ENCODE measurements at regions not wholly inside any gene's neighbourhood (a gene's known extent, or its start where the extent isn't known, plus 50 kb on each side); places are given as distances from the start of the nearest gene placed in this dataset.

DNA sequence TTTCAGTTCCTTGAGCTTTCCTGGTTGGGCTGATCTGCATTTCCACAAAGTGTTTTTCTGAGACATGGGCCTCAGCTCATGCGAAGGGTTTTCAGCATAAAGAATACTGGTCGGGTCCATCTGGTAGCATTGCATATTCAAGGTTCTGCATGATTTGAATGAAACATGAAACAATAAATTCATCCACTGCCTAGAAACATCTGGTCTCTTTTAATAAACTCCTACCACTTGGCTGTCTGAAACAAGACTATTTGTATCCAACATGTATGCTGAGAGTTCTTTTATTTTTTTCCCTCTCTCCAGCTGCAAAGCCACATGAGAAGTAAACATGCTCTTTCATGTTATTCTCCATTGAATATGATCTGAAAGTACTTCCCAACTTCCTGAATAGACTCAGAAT, 314.9 kb upstream of the SOX11 start:
- no peak overlapping the region for H2BK5ac ChIP-seq (ENCODE audit: low read length)
- H3K79me1 ChIP-seq (ENCODE audit: low read depth, low read length), result no peaks in the 10 kb centered on the region
- no CpG with 5 or more reads among the region's 2 CpGs for WGBS, 2 donors (ENCODE audit: extremely low coverage in 2 of 2, insufficient read length in 2 of 2, insufficient replicate concordance in 1 of 2)
- H3K36me3 ChIP-seq (replicated peaks in 1 of 2; ENCODE audit: control insufficient read depth in 2 of 2, insufficient read depth in 2 of 2, low read length in 2 of 2), result no peaks in the 10 kb centered on the region
- H3K23ac ChIP-seq (ENCODE audit: low read depth, low read length, poor library complexity), result no peak overlapping the region
- H4K91ac ChIP-seq (ENCODE audit: low read depth, low read length, poor library complexity), result no peak overlapping the region
- H2AK5ac ChIP-seq (ENCODE audit: low read depth, low read length), result no peak overlapping the region
- H2BK15ac ChIP-seq (ENCODE audit: low read length), result no peak overlapping the region
- H3K27me3 ChIP-seq (ENCODE audit: control insufficient read depth in 3 of 3, insufficient read depth in 3 of 3, low read depth in 1 of 3, low read length in 3 of 3), result no peaks in the 10 kb centered on the region
- H3K4me2 ChIP-seq (ENCODE audit: insufficient read depth, low read length, poor library complexity, severe bottlenecking), result no peak overlapping the region
- no peak overlapping the region for H3K18ac ChIP-seq (ENCODE audit: low read length)
- H2BK120ac ChIP-seq (ENCODE audit: low read depth, low read length), result no peak overlapping the region
- peaks cover 9 to 16% of the 10 kb centered on the region in 2 donors for H3K4me1 ChIP-seq (ENCODE audit: control insufficient read depth in 2 of 2, insufficient read depth in 1 of 2, low read depth in 1 of 2, low read length in 2 of 2)
- no peak overlapping the region for H3K4me3 ChIP-seq (ENCODE audit: low read length in 2 of 2)
- no peak overlapping the region for H2AFZ ChIP-seq (ENCODE audit: low read length)
- H3K27ac ChIP-seq (replicated peaks; ENCODE audit: low read length), result no peak overlapping the region
- no peak overlapping the region for H3K4ac ChIP-seq (ENCODE audit: low read length)
- peaks cover 0 to 1% of the 10 kb centered on the region in 2 donors for H3K9me3 ChIP-seq (replicated peaks in 1 of 2; ENCODE audit: control insufficient read depth in 2 of 2, insufficient read depth in 1 of 2, low read depth in 1 of 2, low read length in 2 of 2)
- no peak overlapping the region for H3K14ac ChIP-seq (ENCODE audit: low read length)
- DNase-seq (ENCODE audit: low spot score), result no peak
- no peak overlapping the region for H4K8ac ChIP-seq (ENCODE audit: low read depth, low read length)
- H3K9ac ChIP-seq (ENCODE audit: low read depth, low read length, poor library complexity), result no peak overlapping the region
- no peak overlapping the region for H2BK12ac ChIP-seq (ENCODE audit: low read length)

DNA sequence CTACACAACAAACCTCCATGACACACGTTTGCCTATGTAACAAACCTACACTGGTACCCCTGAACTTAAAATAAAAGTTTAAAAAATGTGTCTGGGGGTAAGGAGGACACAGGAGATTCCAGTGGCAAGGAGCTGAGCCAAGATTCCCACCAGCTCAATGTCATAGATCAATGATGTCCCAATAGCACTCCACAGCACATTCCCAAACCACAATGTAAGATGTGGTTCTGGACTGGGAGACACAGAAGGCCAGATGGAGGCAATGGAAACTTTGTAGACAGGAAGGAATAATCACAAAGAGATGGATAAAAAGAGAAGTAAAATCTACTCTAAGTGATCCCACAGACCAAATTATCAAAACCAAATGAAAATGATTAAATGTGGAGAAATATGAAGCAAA, 312.4 kb upstream of the SOX11 start:
- no peak overlapping the region for H3K4me2 ChIP-seq (ENCODE audit: insufficient read depth, low read length, poor library complexity, severe bottlenecking)
- no peak overlapping the region for H2BK120ac ChIP-seq (ENCODE audit: low read depth, low read length)
- H2BK12ac ChIP-seq (ENCODE audit: low read length), result no peak overlapping the region
- no peaks in the 10 kb centered on the region for H3K27me3 ChIP-seq (ENCODE audit: control insufficient read depth in 3 of 3, insufficient read depth in 3 of 3, low read depth in 1 of 3, low read length in 3 of 3)
- no peak overlapping the region for H3K23ac ChIP-seq (ENCODE audit: low read depth, low read length, poor library complexity)
- H2AK5ac ChIP-seq (ENCODE audit: low read depth, low read length), result no peak overlapping the region
- no peak overlapping the region for H3K27ac ChIP-seq (replicated peaks; ENCODE audit: low read length)
- no peak overlapping the region for H4K91ac ChIP-seq (ENCODE audit: low read depth, low read length, poor library complexity)
- no peak overlapping the region for H3K18ac ChIP-seq (ENCODE audit: low read length)
- H3K9ac ChIP-seq (ENCODE audit: low read depth, low read length, poor library complexity), result no peak overlapping the region
- no peaks in the 10 kb centered on the region for H3K79me1 ChIP-seq (ENCODE audit: low read depth, low read length)
- H3K36me3 ChIP-seq (replicated peaks in 1 of 2; ENCODE audit: control insufficient read depth in 2 of 2, insufficient read depth in 2 of 2, low read length in 2 of 2), result no peaks in the 10 kb centered on the region
- peaks cover 3 to 4% of the 10 kb centered on the region in 2 donors for H3K4me1 ChIP-seq (ENCODE audit: control insufficient read depth in 2 of 2, insufficient read depth in 1 of 2, low read depth in 1 of 2, low read length in 2 of 2)
- H3K4me3 ChIP-seq (ENCODE audit: low read length in 2 of 2), result no peak overlapping the region
- H2BK5ac ChIP-seq (ENCODE audit: low read length), result no peak overlapping the region
- H3K9me3 ChIP-seq (replicated peaks in 1 of 2; ENCODE audit: control insufficient read depth in 2 of 2, insufficient read depth in 1 of 2, low read depth in 1 of 2, low read length in 2 of 2), result peaks cover 0 to 1% of the 10 kb centered on the region in 2 donors
- no peak overlapping the region for H3K14ac ChIP-seq (ENCODE audit: low read length)
- no CpG with 5 or more reads among the region's 1 CpG for WGBS, 2 donors (ENCODE audit: extremely low coverage in 2 of 2, insufficient read length in 2 of 2, insufficient replicate concordance in 1 of 2)
- H2BK15ac ChIP-seq (ENCODE audit: low read length), result no peak overlapping the region
- H2AFZ ChIP-seq (ENCODE audit: low read length), result no peak overlapping the region
- no peak overlapping the region for H3K4ac ChIP-seq (ENCODE audit: low read length)
- no peak overlapping the region for H4K8ac ChIP-seq (ENCODE audit: low read depth, low read length)
- no peak for DNase-seq (ENCODE audit: low spot score)

DNA sequence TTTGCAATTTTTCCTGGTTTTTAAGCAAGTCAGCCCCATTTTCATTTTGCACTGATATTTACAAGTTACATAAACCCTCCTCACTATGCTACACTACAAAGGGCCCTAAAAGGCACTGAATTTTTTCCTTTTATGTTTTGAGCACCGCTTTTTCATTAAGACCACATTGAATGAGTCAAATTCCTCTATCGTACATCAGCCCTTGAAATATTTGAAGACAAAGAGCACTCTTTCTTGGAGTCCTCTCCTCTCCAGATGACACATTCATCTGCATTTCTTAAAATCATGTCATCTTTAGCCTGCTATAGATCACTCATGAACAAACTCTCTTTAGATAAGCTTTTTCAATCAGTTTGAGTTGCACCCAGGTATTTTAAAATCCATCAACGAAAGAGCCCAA, 306.6 kb upstream of the SOX11 start:
- no CpG with 5 or more reads among the region's 3 CpGs for WGBS, 2 donors (ENCODE audit: extremely low coverage in 2 of 2, insufficient read length in 2 of 2, insufficient replicate concordance in 1 of 2)
- H2AFZ ChIP-seq (ENCODE audit: low read length), result no peak overlapping the region
- peaks cover 0 to 8% of the 10 kb centered on the region in 2 donors for H3K4me1 ChIP-seq (ENCODE audit: control insufficient read depth in 2 of 2, insufficient read depth in 1 of 2, low read depth in 1 of 2, low read length in 2 of 2)
- no peak overlapping the region for H3K4me3 ChIP-seq (ENCODE audit: low read length in 2 of 2)
- no peak overlapping the region for H3K4me2 ChIP-seq (ENCODE audit: insufficient read depth, low read length, poor library complexity, severe bottlenecking)
- no peak overlapping the region for H2BK5ac ChIP-seq (ENCODE audit: low read length)
- H3K14ac ChIP-seq (ENCODE audit: low read length), result no peak overlapping the region
- H4K8ac ChIP-seq (ENCODE audit: low read depth, low read length), result no peak overlapping the region
- H3K27me3 ChIP-seq (ENCODE audit: control insufficient read depth in 3 of 3, insufficient read depth in 3 of 3, low read depth in 1 of 3, low read length in 3 of 3), result no peaks in the 10 kb centered on the region
- H3K18ac ChIP-seq (ENCODE audit: low read length), result no peak overlapping the region
- no peak overlapping the region for H3K9ac ChIP-seq (ENCODE audit: low read depth, low read length, poor library complexity)
- H2BK120ac ChIP-seq (ENCODE audit: low read depth, low read length), result no peak overlapping the region
- H4K91ac ChIP-seq (ENCODE audit: low read depth, low read length, poor library complexity), result no peak overlapping the region
- no peak overlapping the region for H2BK12ac ChIP-seq (ENCODE audit: low read length)
- no peak overlapping the region for H2BK15ac ChIP-seq (ENCODE audit: low read length)
- H3K23ac ChIP-seq (ENCODE audit: low read depth, low read length, poor library complexity), result no peak overlapping the region
- H2AK5ac ChIP-seq (ENCODE audit: low read depth, low read length), result no peak overlapping the region
- no peaks in the 10 kb centered on the region for H3K36me3 ChIP-seq (replicated peaks in 1 of 2; ENCODE audit: control insufficient read depth in 2 of 2, insufficient read depth in 2 of 2, low read length in 2 of 2)
- H3K4ac ChIP-seq (ENCODE audit: low read length), result no peak overlapping the region
- peaks cover 0 to 1% of the 10 kb centered on the region in 2 donors for H3K9me3 ChIP-seq (replicated peaks in 1 of 2; ENCODE audit: control insufficient read depth in 2 of 2, insufficient read depth in 1 of 2, low read depth in 1 of 2, low read length in 2 of 2)
- H3K27ac ChIP-seq (replicated peaks; ENCODE audit: low read length), result no peak overlapping the region
- no peak for DNase-seq (ENCODE audit: low spot score)
- H3K79me1 ChIP-seq (ENCODE audit: low read depth, low read length), result no peaks in the 10 kb centered on the region

DNA sequence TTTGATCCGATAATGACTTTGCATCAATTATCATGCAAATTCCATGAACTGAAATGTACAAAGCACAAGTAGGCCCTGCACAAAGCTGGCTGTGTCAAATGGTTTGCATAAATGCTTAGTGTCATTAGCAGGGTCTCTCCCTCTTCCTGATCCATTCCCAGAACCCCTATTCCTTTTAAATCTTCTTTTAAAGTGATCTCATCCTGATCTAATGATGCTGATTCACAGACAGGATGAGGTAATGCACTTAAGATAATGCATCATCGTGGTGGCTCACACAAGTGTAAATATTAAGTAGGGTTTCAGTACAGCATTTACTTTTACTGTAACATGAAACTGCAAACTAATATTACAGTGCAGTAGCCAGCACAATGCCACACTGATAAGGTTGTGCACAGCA, 304.8 kb upstream of the SOX11 start:
- H3K79me1 ChIP-seq (ENCODE audit: low read depth, low read length), result no peaks in the 10 kb centered on the region
- H3K14ac ChIP-seq (ENCODE audit: low read length), result no peak overlapping the region
- DNase-seq (ENCODE audit: low spot score), result no peak
- no peak overlapping the region for H3K4me3 ChIP-seq (ENCODE audit: low read length in 2 of 2)
- H2AFZ ChIP-seq (ENCODE audit: low read length), result no peak overlapping the region
- H3K27ac ChIP-seq (replicated peaks; ENCODE audit: low read length), result no peak overlapping the region
- H3K4me2 ChIP-seq (ENCODE audit: insufficient read depth, low read length, poor library complexity, severe bottlenecking), result no peak overlapping the region
- H2AK5ac ChIP-seq (ENCODE audit: low read depth, low read length), result no peak overlapping the region
- H2BK5ac ChIP-seq (ENCODE audit: low read length), result no peak overlapping the region
- H2BK120ac ChIP-seq (ENCODE audit: low read depth, low read length), result no peak overlapping the region
- WGBS, 2 donors (ENCODE audit: extremely low coverage in 2 of 2, insufficient read length in 2 of 2, insufficient replicate concordance in 1 of 2), result no CpG with 5 or more reads among the region's 2 CpGs
- H3K4me1 ChIP-seq (ENCODE audit: control insufficient read depth in 2 of 2, insufficient read depth in 1 of 2, low read depth in 1 of 2, low read length in 2 of 2), result peaks cover 0 to 8% of the 10 kb centered on the region in 2 donors
- H2BK15ac ChIP-seq (ENCODE audit: low read length), result no peak overlapping the region
- H3K36me3 ChIP-seq (replicated peaks in 1 of 2; ENCODE audit: control insufficient read depth in 2 of 2, insufficient read depth in 2 of 2, low read length in 2 of 2), result no peaks in the 10 kb centered on the region
- H3K23ac ChIP-seq (ENCODE audit: low read depth, low read length, poor library complexity), result no peak overlapping the region
- H2BK12ac ChIP-seq (ENCODE audit: low read length), result no peak overlapping the region
- H3K9ac ChIP-seq (ENCODE audit: low read depth, low read length, poor library complexity), result no peak overlapping the region
- H3K9me3 ChIP-seq (replicated peaks in 1 of 2; ENCODE audit: control insufficient read depth in 2 of 2, insufficient read depth in 1 of 2, low read depth in 1 of 2, low read length in 2 of 2), result no peaks in the 10 kb centered on the region
- no peak overlapping the region for H4K91ac ChIP-seq (ENCODE audit: low read depth, low read length, poor library complexity)
- no peaks in the 10 kb centered on the region for H3K27me3 ChIP-seq (ENCODE audit: control insufficient read depth in 3 of 3, insufficient read depth in 3 of 3, low read depth in 1 of 3, low read length in 3 of 3)
- H3K4ac ChIP-seq (ENCODE audit: low read length), result no peak overlapping the region
- no peak overlapping the region for H4K8ac ChIP-seq (ENCODE audit: low read depth, low read length)
- H3K18ac ChIP-seq (ENCODE audit: low read length), result no peak overlapping the region
